Brain pericyte (primary cell): ENCODE measurements at regions not wholly inside any gene's neighbourhood (a gene's known extent, or its start where the extent isn't known, plus 50 kb on each side); places are given as distances from the start of the nearest gene placed in this dataset.
"Not testable (repeated sequence)": the region's sequence is repeated elsewhere in the genome, so short reads cannot be mapped to it uniquely, and the experiment has no call there.

Source experiments
- DNase-seq: peaks from one replicate; pipeline ENCODE4 v3.0.0-alpha.2; 2012; ENCODE audit warnings: low read depth, low spot score

- DNase-seq: not testable (repeated sequence)
These were observed 75.1 kb downstream of the FAM72B start for GRCh38 chr1:121109025-121109424.

- peak; percentile 3 for DNase-seq
These were observed 67.4 kb downstream of the FAM72B start for GRCh38 chr1:121116522-121117297.

- DNase-seq: not testable (repeated sequence)
These were observed 66.9 kb downstream of the FAM72B start for GRCh38 chr1:121117298-121117611.

- not testable (repeated sequence) for DNase-seq
These were observed 66.3 kb downstream of the FAM72B start for GRCh38 chr1:121117622-121118479.
